ENCODE measurements at regions not wholly inside any gene's neighbourhood (a gene's known extent, or its start where the extent isn't known, plus 50 kb on each side); places are given as distances from the start of the nearest gene placed in this dataset.

GRCh38 chr12:68403711-68404110 lies 71.5 kb upstream of the MDM1 start:
- TF ChIP-seq CTCF (IDR thresholded peaks at IDR 0.05; ENCODE audit: low read length): no peak
- TF ChIP-seq EZH2 (IDR thresholded peaks at IDR 0.05; ENCODE audit: borderline replicate concordance, low read length): no peak
- H3K4me2 ChIP-seq (ENCODE audit: low read length): no peak overlapping the region

GRCh38 chr12:68405343-68405781 lies 73.2 kb upstream of the MDM1 start:
- Histone ChIP-seq H3K36me3 (ENCODE audit: insufficient read depth, low read length) (no peaks in the 10 kb centered on the region), H3K79me2 (ENCODE audit: insufficient read depth, low read length) (no peaks in the 10 kb centered on the region), H4K20me1 (ENCODE audit: insufficient read depth, low read length) (no peaks in the 10 kb centered on the region), H3K9me3 (ENCODE audit: low read length) (no peaks in the 10 kb centered on the region), H3K9me2 (ENCODE audit: low read depth, low read length) (no peaks in the 10 kb centered on the region), H3F3A (ENCODE audit: insufficient read depth, low read length) (no peaks in the 10 kb centered on the region), H3K27ac (ENCODE audit: low read depth, low read length, poor library complexity, severe bottlenecking) (no peak overlapping the region), H3K4me3 (ENCODE audit: low read depth, low read length, poor library complexity, severe bottlenecking) (no peak overlapping the region), H3K4me1 (ENCODE audit: insufficient read depth, low read length, severe bottlenecking) (no peaks in the 10 kb centered on the region), H3K9ac (ENCODE audit: low read length) (no peak overlapping the region), H3K27me3 (ENCODE audit: insufficient read depth, low read length) (no peaks in the 10 kb centered on the region), H3K4me2 (ENCODE audit: low read length) (no peak overlapping the region), H2AFZ (ENCODE audit: low read length) (no peak overlapping the region)
- TF ChIP-seq EZH2 (IDR thresholded peaks at IDR 0.05; ENCODE audit: borderline replicate concordance, low read length): no peak
- TF ChIP-seq CTCF (IDR thresholded peaks at IDR 0.05; ENCODE audit: low read length): no peak

More at GRCh38 chr12:68403711-68404110, 71.5 kb upstream of the MDM1 start:
- H3K9me3 ChIP-seq (ENCODE audit: low read length): no peaks in the 10 kb centered on the region
- no peaks in the 10 kb centered on the region for H3K79me2 ChIP-seq (ENCODE audit: insufficient read depth, low read length)
- no peaks in the 10 kb centered on the region for H3K4me1 ChIP-seq (ENCODE audit: insufficient read depth, low read length, severe bottlenecking)
- no peaks in the 10 kb centered on the region for H3K27me3 ChIP-seq (ENCODE audit: insufficient read depth, low read length)
- H4K20me1 ChIP-seq (ENCODE audit: insufficient read depth, low read length): no peaks in the 10 kb centered on the region
- H3K27ac ChIP-seq (ENCODE audit: low read depth, low read length, poor library complexity, severe bottlenecking): no peak overlapping the region
- no peak overlapping the region for H2AFZ ChIP-seq (ENCODE audit: low read length)
- no peaks in the 10 kb centered on the region for H3F3A ChIP-seq (ENCODE audit: insufficient read depth, low read length)
- no peak overlapping the region for H3K4me3 ChIP-seq (ENCODE audit: low read depth, low read length, poor library complexity, severe bottlenecking)
- H3K9ac ChIP-seq (ENCODE audit: low read length): no peak overlapping the region
- no peaks in the 10 kb centered on the region for H3K36me3 ChIP-seq (ENCODE audit: insufficient read depth, low read length)
- H3K9me2 ChIP-seq (ENCODE audit: low read depth, low read length): no peaks in the 10 kb centered on the region

- Histone ChIP-seq H3K9me3 (ENCODE audit: low read length) (no peaks in the 10 kb centered on the region), H3K4me2 (ENCODE audit: low read length) (no peak overlapping the region), H3K4me3 (ENCODE audit: low read depth, low read length, poor library complexity, severe bottlenecking) (no peak overlapping the region), H2AFZ (ENCODE audit: low read length) (no peak overlapping the region), H3F3A (ENCODE audit: insufficient read depth, low read length) (no peaks in the 10 kb centered on the region), H3K9me2 (ENCODE audit: low read depth, low read length) (no peaks in the 10 kb centered on the region), H3K9ac (ENCODE audit: low read length) (no peak overlapping the region), H3K79me2 (ENCODE audit: insufficient read depth, low read length) (no peaks in the 10 kb centered on the region), H4K20me1 (ENCODE audit: insufficient read depth, low read length) (no peaks in the 10 kb centered on the region), H3K27ac (ENCODE audit: low read depth, low read length, poor library complexity, severe bottlenecking) (no peak overlapping the region), H3K4me1 (ENCODE audit: insufficient read depth, low read length, severe bottlenecking) (no peaks in the 10 kb centered on the region), H3K36me3 (ENCODE audit: insufficient read depth, low read length) (no peaks in the 10 kb centered on the region), H3K27me3 (ENCODE audit: insufficient read depth, low read length) (no peaks in the 10 kb centered on the region)
- TF ChIP-seq EZH2 (IDR thresholded peaks at IDR 0.05; ENCODE audit: borderline replicate concordance, low read length) (no peak), CTCF (IDR thresholded peaks at IDR 0.05; ENCODE audit: low read length) (no peak)
These were observed 74.0 kb upstream of the MDM1 start for GRCh38 chr12:68406134-68406576.
